MCF 10A (cell line): ENCODE measurements at regions not wholly inside any gene's neighbourhood (a gene's known extent, or its start where the extent isn't known, plus 50 kb on each side); places are given as distances from the start of the nearest gene placed in this dataset.

Experiments
- BruUV-seq: library from RNA; stranded (reverse); fragments of 400-500 nt; replicated peaks from 2 replicates; lab custom pipeline; 2021; lab: Mats Ljungman, UMichigan
- CTCF ChIA-PET: fragments of 300-600 bp; sonication (Branson Sonifier 250); formaldehyde crosslinking; extraction: SDS; loops from one replicate; lab custom pipeline; 2021; ENCODE audit warnings: antibody characterized with exemption, inconsistent platforms; lab: Yijun Ruan, JAX
- POLR2A ChIA-PET: fragments of 300-600, 350-650 bp; sonication (Branson Sonifier 250); formaldehyde crosslinking; extraction: SDS; loops from one replicate; lab custom pipeline; 2020; ENCODE audit warnings: antibody characterized with exemption, inconsistent platforms; lab: Yijun Ruan, JAX
- DNase-seq: peaks from one replicate; pipeline ENCODE4 v3.0.0-alpha.2; 2018; ENCODE audit not compliant: unreplicated experiment
- H3K27ac Mint-ChIP-seq: one replicate; pipeline ENCODE4 v1.8.0; 2022; ENCODE audit warnings: mild to moderate bottlenecking, low read depth, mixed read lengths; ENCODE audit not compliant: unreplicated experiment
- H3K27me3 Mint-ChIP-seq: one replicate; pipeline ENCODE4 v1.8.0; 2022; ENCODE audit warnings: mixed read lengths; ENCODE audit not compliant: insufficient read depth, unreplicated experiment
- H3K36me3 Mint-ChIP-seq: one replicate; pipeline ENCODE4 v1.8.0; 2022; ENCODE audit warnings: mild to moderate bottlenecking, moderate library complexity, mixed read lengths; ENCODE audit not compliant: insufficient read depth, unreplicated experiment
- H3K4me1 Mint-ChIP-seq: one replicate; pipeline ENCODE4 v1.8.0; 2022; ENCODE audit warnings: mixed read lengths; ENCODE audit not compliant: insufficient read depth, unreplicated experiment
- H3K4me3 Mint-ChIP-seq: one replicate; pipeline ENCODE4 v1.8.0; 2022; ENCODE audit warnings: mild to moderate bottlenecking, moderate library complexity, mixed read lengths; ENCODE audit not compliant: unreplicated experiment
- H3K9me3 Mint-ChIP-seq: one replicate; pipeline ENCODE4 v1.8.0; 2022; ENCODE audit warnings: mixed read lengths; ENCODE audit not compliant: unreplicated experiment
- intact Hi-C: fragments of 100-400 bp; cut with micrococcal nuclease; formaldehyde crosslinking; loops from 2 replicates; pipeline ENCODE4 v1.14.1; 2022
- TF ChIP-seq, protein P1 (sequence below): fragments of 200-600 bp; IDR thresholded peaks from one replicate; pipeline ENCODE4 v1.8.0; 2022; ENCODE audit warnings: antibody characterized with exemption, mild to moderate bottlenecking; ENCODE audit not compliant: unreplicated experiment

GRCh38 chr4:137740141-137740540, 207.8 kb upstream of the PCDH18 start:
- no TSS peak for BruUV-seq
- no peaks in the 10 kb centered on the region for H3K27me3 Mint-ChIP-seq
- no peak overlapping the region for H3K4me3 Mint-ChIP-seq
- H3K9me3 Mint-ChIP-seq: no peaks in the 10 kb centered on the region
- H3K36me3 Mint-ChIP-seq: no peaks in the 10 kb centered on the region
- intact Hi-C loops: no loop called here
- H3K4me1 Mint-ChIP-seq: no peaks in the 10 kb centered on the region
- H3K27ac Mint-ChIP-seq: no peak overlapping the region
- ChIA-PET POLR2A (no interaction called here), CTCF (no interaction called here)
- no peak for DNase-seq
- TF ChIP-seq, protein P1, sequence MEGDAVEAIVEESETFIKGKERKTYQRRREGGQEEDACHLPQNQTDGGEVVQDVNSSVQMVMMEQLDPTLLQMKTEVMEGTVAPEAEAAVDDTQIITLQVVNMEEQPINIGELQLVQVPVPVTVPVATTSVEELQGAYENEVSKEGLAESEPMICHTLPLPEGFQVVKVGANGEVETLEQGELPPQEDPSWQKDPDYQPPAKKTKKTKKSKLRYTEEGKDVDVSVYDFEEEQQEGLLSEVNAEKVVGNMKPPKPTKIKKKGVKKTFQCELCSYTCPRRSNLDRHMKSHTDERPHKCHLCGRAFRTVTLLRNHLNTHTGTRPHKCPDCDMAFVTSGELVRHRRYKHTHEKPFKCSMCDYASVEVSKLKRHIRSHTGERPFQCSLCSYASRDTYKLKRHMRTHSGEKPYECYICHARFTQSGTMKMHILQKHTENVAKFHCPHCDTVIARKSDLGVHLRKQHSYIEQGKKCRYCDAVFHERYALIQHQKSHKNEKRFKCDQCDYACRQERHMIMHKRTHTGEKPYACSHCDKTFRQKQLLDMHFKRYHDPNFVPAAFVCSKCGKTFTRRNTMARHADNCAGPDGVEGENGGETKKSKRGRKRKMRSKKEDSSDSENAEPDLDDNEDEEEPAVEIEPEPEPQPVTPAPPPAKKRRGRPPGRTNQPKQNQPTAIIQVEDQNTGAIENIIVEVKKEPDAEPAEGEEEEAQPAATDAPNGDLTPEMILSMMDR: no peak

DNA sequence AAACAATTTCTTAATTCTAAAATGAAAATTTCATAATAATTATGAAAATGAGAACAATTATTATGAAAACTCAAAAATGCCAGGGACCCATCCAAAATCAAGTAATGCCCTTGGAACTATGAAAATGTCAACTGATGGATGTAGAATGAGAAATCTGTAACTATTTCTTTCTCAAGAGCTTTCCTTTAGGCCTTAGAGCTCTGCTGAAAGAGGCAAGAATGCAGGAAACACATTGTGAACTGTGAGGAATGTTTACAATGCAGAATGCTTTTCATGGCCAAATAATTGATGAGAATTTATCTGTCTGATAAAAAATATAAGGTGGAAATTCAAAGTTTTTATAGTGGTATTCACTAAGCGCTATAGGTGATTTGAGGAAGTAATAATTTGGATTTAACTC, 207.1 kb upstream of the PCDH18 start:
- Mint-ChIP-seq H3K27me3 (no peaks in the 10 kb centered on the region), H3K27ac (no peak overlapping the region), H3K36me3 (peaks cover 7% of the 10 kb centered on the region), H3K4me1 (no peaks in the 10 kb centered on the region), H3K9me3 (no peaks in the 10 kb centered on the region), H3K4me3 (no peak overlapping the region)
- BruUV-seq: no TSS peak
- POLR2A ChIA-PET: no interaction called here
- DNase-seq: no peak
- CTCF ChIA-PET: no interaction called here
- intact Hi-C loops: no loop called here
- TF ChIP-seq, protein P1: no peak

DNA sequence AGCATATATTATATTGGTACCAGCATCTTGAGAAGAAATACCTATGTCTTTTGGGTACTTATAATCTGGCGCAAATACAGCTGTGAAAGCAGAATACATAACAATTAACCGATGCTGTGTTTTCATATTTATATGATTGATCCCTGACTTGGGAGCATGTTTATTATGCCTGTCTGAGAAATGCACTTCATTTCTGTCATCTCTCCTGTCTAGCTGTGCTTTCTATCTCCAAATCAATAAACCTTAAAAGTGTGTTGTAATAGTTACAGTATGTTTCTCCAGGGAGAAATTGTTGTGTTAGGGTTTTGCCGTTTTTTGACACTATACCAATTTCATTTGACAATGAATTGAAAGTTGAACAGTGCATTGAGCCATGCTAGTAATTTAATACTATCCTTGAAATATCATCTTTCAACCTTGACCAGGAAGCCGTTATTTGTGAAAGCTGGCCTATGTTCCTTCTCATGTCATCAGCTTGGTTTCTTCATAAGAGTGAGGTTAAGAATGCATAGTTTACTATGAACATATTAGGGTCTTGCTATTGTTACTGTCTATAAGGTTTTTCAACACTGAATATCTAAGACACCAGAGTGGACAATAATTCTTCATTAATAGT, 206.2 kb upstream of the PCDH18 start:
- ChIA-PET POLR2A (no interaction called here), CTCF (no interaction called here)
- Mint-ChIP-seq H3K27me3 (no peaks in the 10 kb centered on the region), H3K4me1 (no peaks in the 10 kb centered on the region), H3K36me3 (peaks cover 8% of the 10 kb centered on the region), H3K27ac (no peak overlapping the region), H3K4me3 (no peak overlapping the region), H3K9me3 (no peaks in the 10 kb centered on the region)
- intact Hi-C loops: no loop called here
- DNase-seq: no peak
- BruUV-seq: no TSS peak
- TF ChIP-seq, protein P1: no peak

- intact Hi-C loops: no loop called here
- CTCF ChIA-PET: no interaction called here
Observed at GRCh38 chr4:137735561-137736104, 203.3 kb upstream of the PCDH18 start.

More at GRCh38 chr4:137735561-137736104, 203.3 kb upstream of the PCDH18 start:
- Mint-ChIP-seq H3K27ac (no peak overlapping the region), H3K4me3 (no peak overlapping the region), H3K27me3 (no peaks in the 10 kb centered on the region), H3K4me1 (no peaks in the 10 kb centered on the region), H3K36me3 (peaks cover 8% of the 10 kb centered on the region), H3K9me3 (peaks cover 7% of the 10 kb centered on the region)
- DNase-seq: peak; percentile 42
- BruUV-seq: no TSS peak
- POLR2A ChIA-PET: interaction anchor here (1.1 kb wide), 1 partner anchor 10 kb away, joined by 4 read pairs; no protein-coding TSS in a partner anchor
- TF ChIP-seq, protein P1: no peak
